Left renal pelvis (tissue), 4 donors: ENCODE measurements at regions not wholly inside any gene's neighbourhood (a gene's known extent, or its start where the extent isn't known, plus 50 kb on each side); places are given as distances from the start of the nearest gene placed in this dataset.
"Not testable (repeated sequence)": the region's sequence is repeated elsewhere in the genome, so short reads cannot be mapped to it uniquely, and the experiment has no call there.

Source experiments
- DNase-seq, 4 donors: peaks; one replicate each; pipeline ENCODE4 v3.0.0-alpha.2; 2013; ENCODE audit warnings: low read depth in 4 of 4, low spot score in 3 of 4

GRCh38 chr6:140275725-140276124, 901.3 kb upstream of the CITED2 start:
- no peak for DNase-seq

- DNase-seq, result no peak
Measured at GRCh38 chr6:140274548-140274947, 900.1 kb upstream of the CITED2 start.

GRCh38 chr6:140271759-140272377, 897.4 kb upstream of the CITED2 start:
- no peak for DNase-seq

- no peak for DNase-seq
Measured at GRCh38 chr6:140269591-140270165, 895.2 kb upstream of the CITED2 start.

GRCh38 chr6:140264431-140264830, 890.0 kb upstream of the CITED2 start:
- DNase-seq, result no peak

- not testable (repeated sequence) for DNase-seq
Measured at GRCh38 chr6:140258302-140258701, 883.9 kb upstream of the CITED2 start.

- DNase-seq, result no peak
Measured at GRCh38 chr6:140256248-140256647, 881.8 kb upstream of the CITED2 start.

GRCh38 chr6:140253096-140253495, 878.6 kb upstream of the CITED2 start:
- DNase-seq, result no peak

GRCh38 chr6:140252099-140252498, 877.7 kb upstream of the CITED2 start:
- no peak for DNase-seq

GRCh38 chr6:140245296-140246040, 871.0 kb upstream of the CITED2 start:
- no peak for DNase-seq

GRCh38 chr6:140237251-140237650, 862.8 kb upstream of the CITED2 start:
- no peak for DNase-seq

- peak in 2 of 4 donors; percentile 10 to 25 for DNase-seq
Measured at GRCh38 chr6:140236732-140237131, 862.3 kb upstream of the CITED2 start.

- DNase-seq, result no peak
Measured at GRCh38 chr6:140230282-140230681, 855.8 kb upstream of the CITED2 start.

GRCh38 chr6:140228491-140228890, 854.0 kb upstream of the CITED2 start:
- DNase-seq, result no peak

GRCh38 chr6:140226637-140227036, 852.2 kb upstream of the CITED2 start:
- DNase-seq, result no peak

GRCh38 chr6:140225701-140226436, 851.4 kb upstream of the CITED2 start:
- DNase-seq, result no peak

- DNase-seq, result no peak
Measured at GRCh38 chr6:140217283-140217682, 842.8 kb upstream of the CITED2 start.

- no peak for DNase-seq
Measured at GRCh38 chr6:140209775-140210174, 835.3 kb upstream of the CITED2 start.

- DNase-seq, result no peak
Measured at GRCh38 chr6:140208286-140208685, 833.8 kb upstream of the CITED2 start.

GRCh38 chr6:140205795-140206593, 831.5 kb upstream of the CITED2 start:
- DNase-seq, result no peak

- no peak for DNase-seq
Measured at GRCh38 chr6:140204154-140204553, 829.7 kb upstream of the CITED2 start.
